ENCODE measurements at regions not wholly inside any gene's neighbourhood (a gene's known extent, or its start where the extent isn't known, plus 50 kb on each side); places are given as distances from the start of the nearest gene placed in this dataset.

DNA sequence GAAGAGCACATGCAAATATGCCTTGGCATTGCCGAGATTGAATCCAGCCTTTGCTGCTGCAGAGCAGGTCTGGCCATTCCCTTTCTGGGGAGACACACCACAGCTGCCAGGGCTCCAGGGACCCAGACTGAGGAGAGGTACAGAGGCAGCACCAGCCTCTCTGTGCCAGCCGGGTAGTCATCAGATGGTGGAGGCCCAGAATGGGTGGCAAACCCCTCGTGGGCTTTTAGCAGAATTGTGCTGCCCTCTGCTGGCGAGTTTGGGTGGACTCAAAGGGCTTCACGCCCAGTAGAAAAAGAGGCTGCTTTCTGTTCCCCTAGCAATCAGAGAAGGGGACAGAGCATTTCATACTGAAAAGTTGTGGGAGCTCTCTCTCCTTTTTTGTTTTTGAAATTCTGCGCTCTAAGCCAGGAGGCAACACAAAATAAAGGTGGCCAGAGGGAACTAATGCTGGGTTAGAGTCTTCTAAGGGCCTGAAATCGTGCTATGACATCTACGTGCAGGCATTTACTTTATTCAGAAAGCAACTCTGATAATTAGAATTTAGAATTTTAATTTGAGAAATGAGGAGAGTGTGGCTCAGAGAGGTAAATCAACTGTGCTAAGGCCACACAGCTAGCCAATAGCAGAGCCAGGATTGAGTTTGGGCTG, 158.8 kb upstream of the NAV2 start:
- WGBS, 2 donors: 38 to 39% methylated on average over 8 of the region's 8 CpGs
- H3K9me3 ChIP-seq: no peaks in the 10 kb centered on the region
- no peaks in the 10 kb centered on the region for H3K36me3 ChIP-seq
- TF ChIP-seq, protein P1, sequence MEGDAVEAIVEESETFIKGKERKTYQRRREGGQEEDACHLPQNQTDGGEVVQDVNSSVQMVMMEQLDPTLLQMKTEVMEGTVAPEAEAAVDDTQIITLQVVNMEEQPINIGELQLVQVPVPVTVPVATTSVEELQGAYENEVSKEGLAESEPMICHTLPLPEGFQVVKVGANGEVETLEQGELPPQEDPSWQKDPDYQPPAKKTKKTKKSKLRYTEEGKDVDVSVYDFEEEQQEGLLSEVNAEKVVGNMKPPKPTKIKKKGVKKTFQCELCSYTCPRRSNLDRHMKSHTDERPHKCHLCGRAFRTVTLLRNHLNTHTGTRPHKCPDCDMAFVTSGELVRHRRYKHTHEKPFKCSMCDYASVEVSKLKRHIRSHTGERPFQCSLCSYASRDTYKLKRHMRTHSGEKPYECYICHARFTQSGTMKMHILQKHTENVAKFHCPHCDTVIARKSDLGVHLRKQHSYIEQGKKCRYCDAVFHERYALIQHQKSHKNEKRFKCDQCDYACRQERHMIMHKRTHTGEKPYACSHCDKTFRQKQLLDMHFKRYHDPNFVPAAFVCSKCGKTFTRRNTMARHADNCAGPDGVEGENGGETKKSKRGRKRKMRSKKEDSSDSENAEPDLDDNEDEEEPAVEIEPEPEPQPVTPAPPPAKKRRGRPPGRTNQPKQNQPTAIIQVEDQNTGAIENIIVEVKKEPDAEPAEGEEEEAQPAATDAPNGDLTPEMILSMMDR (IDR thresholded peaks at IDR 0.05): peak; percentile 71 to 95 (median 92)
- H3K4me3 ChIP-seq: no peak overlapping the region
- peak; percentile 55 to 86 (median 82) for ATAC-seq
- H3K27me3 ChIP-seq: no peaks in the 10 kb centered on the region
- peak; percentile 78 to 81 for DNase-seq
- H3K27ac ChIP-seq: no peak overlapping the region
- peaks cover 0 to 14% (median 0%) of the 10 kb centered on the region in 9 donors for H3K4me1 ChIP-seq
- intact Hi-C loops (cut with DNase I): loop anchor here (1.0 to 10.0 kb wide), 19 partner anchors 227 to 801 kb away; no protein-coding TSS in a partner anchor

DNA sequence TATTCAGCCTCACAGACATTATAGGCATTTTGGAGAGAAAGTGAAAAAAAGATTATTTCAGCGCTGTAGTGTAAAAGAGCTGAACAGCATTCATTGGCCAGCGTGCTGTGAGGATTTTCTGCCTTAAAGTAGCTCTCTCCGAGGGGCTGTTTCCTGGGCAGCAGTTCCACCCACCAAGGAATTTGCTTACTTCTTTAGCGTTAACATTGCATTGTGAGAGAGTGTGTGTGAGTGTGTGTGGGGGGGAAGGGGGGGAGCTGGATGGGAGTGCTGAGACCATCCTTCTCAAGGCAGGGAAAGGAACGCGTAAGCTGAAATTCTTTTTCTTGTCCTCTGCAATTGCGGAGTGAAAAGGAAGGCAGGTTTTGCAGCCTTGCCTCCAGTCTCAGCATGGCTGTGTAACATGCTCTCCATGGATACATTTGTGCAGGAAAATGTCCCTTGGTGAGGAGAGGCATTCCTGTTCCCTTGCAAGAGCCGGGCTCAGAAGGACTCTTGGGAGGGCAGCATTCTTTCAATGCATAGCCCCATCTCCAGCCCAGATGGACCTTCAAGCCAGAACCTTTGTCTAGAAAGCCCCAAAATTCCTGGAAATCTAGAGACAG, 159.9 kb upstream of the NAV2 start:
- Histone ChIP-seq H3K36me3 (no peaks in the 10 kb centered on the region), H3K9me3 (no peaks in the 10 kb centered on the region), H3K27me3 (peaks cover 0 to 3% (median 0%) of the 10 kb centered on the region in 7 donors), H3K27ac (no peak overlapping the region), H3K4me3 (no peak overlapping the region), H3K4me1 (peaks cover 0 to 11% (median 0%) of the 10 kb centered on the region in 9 donors)
- ATAC-seq: no peak
- 79 to 85% methylated on average over 8 of the region's 8 CpGs for WGBS, 2 donors
- no peak for DNase-seq
- intact Hi-C loops (cut with DNase I): loop anchor here (1.0 to 10.0 kb wide), 18 partner anchors 225 to 802 kb away; no protein-coding TSS in a partner anchor
- TF ChIP-seq, protein P1 (IDR thresholded peaks at IDR 0.05): no peak

DNA sequence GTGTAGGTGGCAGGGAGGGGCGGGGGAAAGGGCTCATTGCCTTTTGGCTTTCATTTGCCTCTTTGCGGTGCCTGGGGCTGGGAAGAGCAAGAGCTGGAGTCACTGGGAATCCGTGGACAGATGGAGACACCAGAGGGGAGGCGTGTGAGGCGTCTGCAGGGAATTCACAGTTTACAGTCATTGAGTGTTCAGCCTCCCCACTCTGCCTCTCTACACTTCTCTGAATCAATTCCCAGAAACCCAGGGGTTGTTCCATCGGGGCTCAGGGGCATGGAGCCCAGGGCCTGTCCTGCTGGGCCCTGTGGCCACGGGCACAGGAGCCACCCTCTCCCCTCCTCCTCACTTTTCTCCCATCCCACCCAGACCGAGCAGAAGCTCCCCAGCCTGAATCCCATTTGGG, 160.5 kb upstream of the NAV2 start:
- H3K9me3 ChIP-seq: no peaks in the 10 kb centered on the region
- 86 to 88% methylated on average over 8 of the region's 8 CpGs for WGBS, 2 donors
- TF ChIP-seq, protein P1 (IDR thresholded peaks at IDR 0.05): no peak
- H3K4me3 ChIP-seq: no peak overlapping the region
- H3K4me1 ChIP-seq: peaks cover 0 to 7% (median 0%) of the 10 kb centered on the region in 9 donors
- DNase-seq (no peak), ATAC-seq (no peak)
- no peaks in the 10 kb centered on the region for H3K36me3 ChIP-seq
- peaks cover 0 to 3% (median 0%) of the 10 kb centered on the region in 7 donors for H3K27me3 ChIP-seq
- intact Hi-C loops (cut with DNase I): loop anchor here (2.0 to 10.0 kb wide), 15 partner anchors 225 to 803 kb away; no protein-coding TSS in a partner anchor
- no peak overlapping the region for H3K27ac ChIP-seq

DNA sequence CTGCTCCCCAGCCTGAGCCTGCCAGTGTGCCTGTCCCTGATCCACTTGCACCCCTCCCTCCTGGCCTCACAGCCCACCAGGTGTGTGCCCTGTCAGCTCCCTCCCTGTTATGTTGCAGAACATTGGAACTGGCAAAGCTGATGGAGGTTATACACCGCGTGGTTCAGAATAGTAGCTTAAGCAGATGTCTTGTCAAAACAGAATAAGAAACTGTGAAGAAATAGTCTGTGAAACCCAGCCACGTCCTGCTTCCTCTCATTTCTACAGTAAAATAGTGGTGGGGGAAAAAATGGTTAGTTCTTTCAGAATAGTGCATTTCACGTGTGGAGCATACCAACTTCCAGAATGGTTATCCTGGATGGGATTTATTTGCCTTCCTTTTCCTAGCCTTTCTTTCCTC, 161.2 kb upstream of the NAV2 start:
- 85 to 92% methylated on average over 4 of the region's 4 CpGs for WGBS, 2 donors
- Histone ChIP-seq H3K27ac (no peak overlapping the region), H3K27me3 (peaks cover 0 to 3% (median 0%) of the 10 kb centered on the region in 7 donors), H3K4me1 (peaks cover 0 to 7% (median 0%) of the 10 kb centered on the region in 9 donors), H3K36me3 (no peaks in the 10 kb centered on the region), H3K4me3 (no peak overlapping the region), H3K9me3 (no peaks in the 10 kb centered on the region)
- no peak for ATAC-seq
- TF ChIP-seq, protein P1 (IDR thresholded peaks at IDR 0.05): no peak
- intact Hi-C loops (cut with DNase I): loop anchor here (5.0 to 10.0 kb wide), 10 partner anchors 224 to 803 kb away; no protein-coding TSS in a partner anchor
- no peak for DNase-seq

Measured in heart right ventricle (tissue), 16 donors.